Epithelial cell of prostate (primary cell): ENCODE measurements at regions not wholly inside any gene's neighbourhood (a gene's known extent, or its start where the extent isn't known, plus 50 kb on each side); places are given as distances from the start of the nearest gene placed in this dataset.

Experiments
- DNase-seq: peaks from one replicate; pipeline ENCODE4 v3.0.0-alpha.2; 2011; ENCODE audit warnings: low read depth, low spot score
- H3K27ac ChIP-seq: fragments of 450-650 bp; 2 replicates; pipeline ENCODE4 v1.5.1; 2017; ENCODE audit warnings: mild to moderate bottlenecking

DNA sequence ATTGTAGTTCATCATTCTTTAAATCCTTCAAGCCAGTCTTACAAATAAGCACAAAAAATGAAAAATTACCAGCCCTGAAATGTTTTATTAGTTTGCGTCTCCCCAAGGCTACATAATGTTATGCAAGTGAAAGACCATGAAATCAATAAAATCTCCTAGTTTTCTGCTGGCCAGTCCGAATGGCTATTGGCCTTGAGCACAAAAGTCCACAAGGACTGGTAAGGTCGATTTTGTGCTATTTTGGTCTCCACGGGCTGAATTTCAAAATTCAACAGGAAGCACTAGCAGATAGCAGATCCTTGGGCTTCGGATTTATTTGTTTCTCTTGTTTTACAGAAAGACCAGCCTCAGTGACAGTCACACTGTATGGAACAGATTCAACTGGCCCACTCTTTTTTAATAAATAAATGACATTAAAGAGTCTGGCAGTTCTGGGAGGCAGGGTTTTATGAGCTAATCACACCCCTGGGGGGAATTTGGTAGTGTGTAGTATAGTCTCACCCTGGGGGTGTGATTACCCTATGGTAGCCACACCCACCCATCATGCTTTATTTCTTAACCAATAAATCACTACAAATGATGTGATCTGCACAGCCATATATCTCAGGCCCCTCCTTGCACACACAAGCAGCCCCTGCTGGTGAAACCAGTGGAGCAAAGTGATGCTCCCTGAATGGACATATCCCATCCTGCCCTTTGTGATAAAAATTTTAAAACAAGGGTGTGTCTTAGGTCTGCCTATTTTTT, 51.1 kb upstream of the TMEM33 start:
- DNase-seq: no peak

DNA sequence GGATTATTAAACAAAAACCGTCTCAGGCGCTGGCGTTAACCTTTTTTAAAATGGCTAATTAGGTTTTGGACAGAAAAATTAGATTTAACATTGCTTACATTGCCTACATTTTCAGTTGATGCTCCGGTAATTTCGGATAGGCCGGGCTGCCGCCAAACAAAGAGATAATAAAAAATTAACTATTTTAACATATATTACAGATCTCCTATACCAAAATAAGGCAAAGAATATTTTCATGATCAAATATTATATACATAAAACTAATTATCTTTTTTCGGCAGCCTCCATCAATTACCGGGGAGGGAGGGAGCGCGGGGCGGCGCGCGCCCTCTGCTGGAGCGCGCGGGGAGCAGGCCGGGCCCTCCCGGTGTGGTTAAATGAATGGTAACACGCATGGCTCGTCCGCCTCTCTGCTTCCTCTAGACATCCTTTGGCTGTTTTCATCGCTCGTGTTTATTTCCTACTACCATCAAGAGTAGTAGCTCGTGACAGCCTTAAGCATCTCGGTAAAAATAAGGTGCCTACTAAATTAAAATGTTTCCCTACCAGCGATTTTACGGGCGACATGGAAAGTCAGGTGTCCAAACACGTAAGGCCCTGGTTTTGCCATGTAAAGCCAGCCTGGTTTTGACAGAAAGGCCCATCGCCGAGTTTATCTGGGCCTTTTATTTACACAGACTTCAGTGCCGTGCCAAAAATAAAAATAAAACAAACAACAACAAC, 52.4 kb upstream of the TMEM33 start:
- DNase-seq: no peak
- H3K27ac ChIP-seq: no peak overlapping the region

More for the DNA sequence above, 51.1 kb upstream of the TMEM33 start:
- no peak overlapping the region for H3K27ac ChIP-seq

DNA sequence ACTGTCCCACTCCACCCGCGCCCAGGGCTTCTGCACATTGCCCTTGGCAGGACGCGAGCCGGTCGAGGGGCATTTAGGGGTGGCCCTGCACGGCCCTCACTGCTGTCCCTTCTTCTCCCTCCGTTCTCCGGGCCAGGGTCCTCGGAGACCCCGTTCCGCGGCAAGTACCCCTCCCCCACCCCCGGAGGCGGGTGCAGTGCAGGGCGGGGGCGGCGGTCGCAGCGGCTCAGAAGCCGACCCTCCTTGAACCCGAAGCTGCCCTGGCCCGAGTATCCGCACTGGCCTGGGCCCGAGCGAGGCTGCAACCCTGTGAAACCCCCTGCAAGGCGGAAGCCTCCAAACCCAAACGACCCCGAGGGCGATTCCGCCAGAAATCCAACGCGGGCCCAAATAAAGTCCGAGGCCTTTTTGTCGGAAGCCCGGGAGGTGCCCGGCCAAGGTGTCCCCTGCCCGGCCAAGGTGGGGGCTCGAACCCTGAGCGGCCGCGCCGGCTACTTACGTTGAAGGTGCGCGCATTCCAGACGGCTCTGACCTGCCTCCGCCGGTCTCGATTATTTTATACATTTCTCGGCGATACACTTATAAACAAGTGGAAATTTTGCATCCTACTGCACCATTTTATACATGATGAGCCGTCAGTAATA, 53.1 kb upstream of the TMEM33 start:
- DNase-seq: no peak
- H3K27ac ChIP-seq: no peak overlapping the region

DNA sequence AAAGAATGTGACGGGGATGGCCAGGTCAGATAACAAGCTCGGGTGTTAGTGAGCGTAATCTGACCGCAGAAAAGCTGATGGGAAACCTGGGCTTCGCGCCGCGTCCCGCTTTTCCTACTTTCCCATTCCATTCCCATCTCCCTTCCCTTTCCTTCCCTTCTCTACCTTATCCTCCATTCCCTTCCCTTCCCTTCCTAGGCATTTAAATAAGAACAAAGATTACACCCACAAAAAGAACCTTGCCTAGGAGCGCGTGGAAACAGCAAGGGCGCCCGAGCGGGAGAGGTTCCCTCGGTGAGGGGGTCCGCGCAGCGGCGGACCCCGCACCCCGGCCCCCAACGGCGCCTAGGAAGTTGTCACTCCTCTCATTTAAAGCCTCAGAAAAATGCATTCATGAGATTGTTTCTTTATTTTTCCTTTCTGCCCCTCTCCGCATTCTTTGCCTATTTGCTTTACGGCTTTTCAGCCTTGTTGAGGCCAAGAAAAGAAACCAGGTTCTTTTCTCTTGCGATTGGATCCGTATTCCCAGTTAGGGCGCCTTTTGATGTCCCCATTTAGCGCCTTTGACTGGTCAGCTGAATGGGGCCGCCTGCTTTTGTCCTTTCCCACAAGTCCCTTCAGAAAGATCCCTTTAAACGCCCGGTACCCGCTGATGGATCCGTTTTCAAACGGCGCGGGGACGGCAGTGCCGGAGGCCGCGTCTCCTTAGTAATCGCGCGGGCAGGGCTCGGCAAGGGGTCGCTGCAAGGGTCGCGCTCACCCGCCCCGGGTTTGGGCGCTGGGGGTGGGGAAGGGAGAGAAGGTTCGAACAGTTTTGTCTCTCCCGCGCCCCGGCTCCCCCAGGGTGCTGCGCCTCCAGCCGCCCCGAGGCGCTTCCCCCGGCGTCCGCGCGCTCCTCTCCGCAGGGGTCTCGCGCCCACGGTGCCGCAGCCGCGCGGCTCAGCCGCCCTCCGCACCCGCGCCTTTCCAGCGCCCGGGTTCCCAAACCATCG, 54.1 kb upstream of the TMEM33 start:
- DNase-seq: no peak
- H3K27ac ChIP-seq: no peak overlapping the region

DNA sequence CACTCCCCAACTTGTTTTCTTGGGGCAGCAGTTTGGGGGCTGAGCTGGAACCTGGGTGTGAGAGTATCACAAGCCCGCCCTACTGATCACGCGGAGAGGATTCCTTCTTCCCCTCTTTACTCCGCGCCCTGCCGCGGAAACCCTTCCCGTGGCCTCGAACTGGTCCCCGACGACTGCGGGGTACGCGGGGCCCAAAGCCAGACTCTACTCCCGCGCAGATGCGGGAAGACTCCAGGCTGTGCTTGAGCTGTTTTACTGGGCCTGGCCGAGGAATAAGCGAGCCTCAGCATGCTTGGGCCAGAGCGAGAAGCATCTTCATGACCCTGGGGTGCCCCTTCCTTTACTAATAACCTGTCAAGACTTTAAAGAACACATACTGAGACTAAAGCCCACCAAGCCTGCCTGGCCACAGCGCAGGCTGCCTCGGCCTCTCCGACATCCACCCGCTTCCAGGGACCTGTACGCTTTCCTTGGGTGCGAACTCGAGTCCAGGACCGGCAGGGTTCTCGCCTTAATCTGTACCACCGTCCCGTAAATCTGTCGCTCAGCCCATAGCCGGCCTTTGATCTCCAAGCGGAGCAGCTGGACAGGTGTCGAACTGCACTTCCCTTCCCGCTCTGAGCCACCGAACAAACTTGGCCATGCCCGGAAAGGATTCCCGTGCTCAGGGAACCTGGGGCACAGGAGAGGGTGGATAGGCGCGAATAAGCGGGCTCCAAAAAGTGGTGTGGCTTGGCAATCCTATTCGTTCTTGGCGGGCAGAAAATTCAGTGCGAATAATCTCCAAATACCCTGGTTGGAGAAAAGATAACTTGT, 55.0 kb upstream of the TMEM33 start:
- no peak for DNase-seq
- no peak overlapping the region for H3K27ac ChIP-seq

DNA sequence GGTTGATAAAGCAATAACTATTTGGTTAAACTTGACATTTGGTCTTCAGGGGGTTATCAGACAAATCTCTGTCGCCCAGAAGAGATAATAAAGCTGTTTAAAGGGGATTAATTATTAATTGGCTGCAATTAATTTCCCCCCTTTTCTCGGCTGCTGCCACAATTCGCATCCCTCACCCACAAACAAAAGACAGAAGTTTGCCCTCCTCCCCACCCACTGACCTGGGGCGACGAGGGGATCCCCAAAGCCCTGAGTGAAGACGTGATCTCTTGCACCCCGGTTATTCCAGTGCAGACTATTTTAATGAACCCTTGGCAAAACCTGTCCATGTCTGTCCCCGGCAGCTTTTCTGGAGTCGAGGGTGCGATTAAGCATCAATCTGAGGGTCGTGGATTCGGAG, 55.7 kb upstream of the TMEM33 start:
- no peak for DNase-seq
- H3K27ac ChIP-seq: no peak overlapping the region

DNA sequence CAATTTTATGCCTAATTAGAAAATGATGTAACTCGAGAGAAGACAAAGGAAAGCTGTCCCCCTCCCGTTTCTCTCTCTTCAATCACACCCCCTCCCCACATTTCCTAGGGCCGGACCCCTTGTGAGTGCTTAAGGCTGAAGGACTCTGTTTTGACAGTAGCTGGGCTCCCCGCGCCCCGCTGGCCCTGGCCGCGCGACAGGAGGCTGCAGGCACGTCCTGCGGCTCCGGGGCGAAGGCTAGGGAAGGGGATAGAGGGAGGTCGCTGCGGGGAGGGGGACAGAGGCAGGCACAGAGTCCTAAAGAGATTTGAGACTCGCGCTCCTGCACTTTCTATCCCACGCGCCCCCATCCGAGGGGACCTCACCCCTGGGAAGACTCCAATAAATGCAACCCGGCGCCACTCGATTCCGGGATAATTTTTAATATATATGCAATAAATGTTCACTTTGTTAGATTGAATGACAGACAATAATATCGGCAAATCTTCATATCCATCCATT, 56.2 kb upstream of the TMEM33 start:
- DNase-seq: no peak
- no peak overlapping the region for H3K27ac ChIP-seq

DNA sequence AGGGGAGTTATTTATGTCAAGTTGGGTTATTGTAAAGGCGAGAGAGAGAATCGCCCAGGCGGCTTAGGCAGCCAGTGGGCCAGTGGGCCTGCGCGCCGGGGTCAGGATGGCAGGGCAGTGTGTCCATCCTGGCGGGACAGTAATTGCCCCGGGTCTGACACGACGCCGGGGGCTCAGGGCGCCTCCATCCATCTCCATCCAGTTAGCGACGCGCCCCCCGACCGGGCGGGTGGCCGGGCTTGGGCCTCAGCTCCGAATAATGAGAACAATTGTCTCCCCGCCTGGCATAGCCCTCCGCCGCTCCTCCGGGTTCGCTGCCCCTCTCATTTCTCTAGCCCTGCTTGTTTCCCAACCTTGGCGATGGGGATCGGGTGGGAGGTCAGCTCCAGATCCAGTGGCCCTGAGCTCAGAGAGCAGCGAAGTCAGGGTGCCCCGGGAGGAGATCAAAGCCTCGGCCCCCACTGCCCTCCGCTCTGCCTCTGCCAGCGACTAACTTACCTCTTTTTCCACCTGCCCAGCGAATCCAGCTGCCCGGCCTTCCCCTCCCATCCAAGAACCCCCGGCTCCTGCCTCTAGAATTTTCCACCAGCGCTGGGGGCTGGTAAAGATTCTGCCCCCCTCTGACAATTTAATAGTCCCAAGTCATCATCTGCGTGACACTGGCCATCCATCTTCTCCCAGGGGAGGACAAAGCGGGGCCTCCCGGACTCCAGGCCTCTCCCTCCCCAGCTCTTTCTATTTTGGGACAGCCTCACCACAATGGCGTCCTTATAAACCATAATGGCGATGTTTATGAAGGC, 56.9 kb upstream of the TMEM33 start:
- DNase-seq: no peak
- no peak overlapping the region for H3K27ac ChIP-seq

DNA sequence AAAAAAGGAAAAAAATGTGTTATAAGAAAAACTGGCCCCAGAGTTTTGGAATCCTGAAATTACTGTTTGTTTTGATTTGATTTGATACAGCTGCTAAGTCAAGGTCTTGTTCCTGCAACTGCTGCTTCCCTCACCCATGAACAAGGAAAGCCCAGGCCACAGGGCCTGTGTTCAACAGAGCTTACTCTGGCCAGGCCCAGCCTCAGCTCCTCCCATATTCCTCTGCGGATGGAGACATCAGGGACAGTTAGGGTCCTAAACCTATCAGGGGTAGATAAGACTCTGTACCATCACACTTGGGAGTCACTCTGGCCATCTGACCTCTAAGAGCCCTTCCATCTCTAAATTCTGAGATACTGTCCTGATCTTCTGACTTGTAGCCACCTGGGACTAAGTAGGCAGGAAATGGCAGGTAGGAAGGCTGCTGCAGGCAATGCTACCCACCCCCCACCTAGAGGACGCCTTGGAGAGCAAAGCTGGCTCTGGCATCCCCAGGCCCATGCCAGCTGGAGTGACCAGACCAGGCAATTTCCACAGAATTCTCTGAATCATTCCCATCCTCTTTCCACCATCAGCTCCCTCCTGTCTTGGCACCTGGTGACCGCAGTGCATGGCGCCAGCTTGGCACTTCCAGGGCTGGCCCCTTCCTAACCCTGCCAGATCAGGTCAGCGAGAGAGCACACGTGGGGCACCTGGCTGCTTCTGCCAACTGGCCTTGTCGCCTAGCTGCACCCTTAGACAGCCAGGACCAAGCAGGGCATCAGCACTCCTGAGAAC, 58.0 kb upstream of the TMEM33 start:
- H3K27ac ChIP-seq: no peak overlapping the region
- DNase-seq: no peak

DNA sequence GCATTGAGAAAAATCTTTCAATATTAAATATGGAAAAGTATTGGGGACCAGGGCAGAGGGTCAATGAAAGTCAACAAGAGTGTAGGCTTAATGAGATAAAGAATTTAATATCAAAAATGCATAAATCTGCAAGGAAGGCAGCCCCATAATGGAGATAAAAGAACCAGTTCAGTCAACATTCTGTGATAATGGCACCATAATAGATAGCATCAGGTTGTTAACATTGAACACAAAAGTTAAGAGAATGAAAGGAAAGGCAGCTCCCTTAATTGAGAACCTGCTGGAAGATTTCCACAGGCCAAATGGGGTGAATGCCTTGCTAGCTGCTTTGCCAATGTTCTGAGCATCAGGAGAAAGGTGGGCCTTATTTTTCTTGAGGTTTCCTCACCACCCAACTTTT, 60.4 kb upstream of the TMEM33 start:
- H3K27ac ChIP-seq: no peak overlapping the region
- no peak for DNase-seq

DNA sequence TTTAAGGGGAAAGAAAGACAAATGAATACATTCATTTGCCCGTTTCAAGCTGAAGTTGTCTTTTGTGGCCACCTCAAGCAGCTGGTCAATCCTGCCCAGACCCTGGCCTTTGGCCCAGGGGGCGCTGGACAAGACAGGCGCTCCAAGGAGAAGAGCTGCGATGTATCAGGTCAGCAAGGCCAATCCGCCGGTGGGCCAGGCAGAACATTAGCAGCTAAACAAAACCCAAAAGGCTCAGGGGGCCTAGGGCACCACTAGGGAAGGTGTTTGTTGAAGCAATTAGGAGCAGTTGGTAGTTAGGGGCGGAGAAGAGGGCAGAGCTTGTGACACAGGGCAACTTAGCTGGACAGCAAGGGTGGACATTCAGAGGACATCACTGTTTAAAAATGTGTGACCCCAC, 60.8 kb upstream of the TMEM33 start:
- no peak overlapping the region for H3K27ac ChIP-seq
- no peak for DNase-seq

DNA sequence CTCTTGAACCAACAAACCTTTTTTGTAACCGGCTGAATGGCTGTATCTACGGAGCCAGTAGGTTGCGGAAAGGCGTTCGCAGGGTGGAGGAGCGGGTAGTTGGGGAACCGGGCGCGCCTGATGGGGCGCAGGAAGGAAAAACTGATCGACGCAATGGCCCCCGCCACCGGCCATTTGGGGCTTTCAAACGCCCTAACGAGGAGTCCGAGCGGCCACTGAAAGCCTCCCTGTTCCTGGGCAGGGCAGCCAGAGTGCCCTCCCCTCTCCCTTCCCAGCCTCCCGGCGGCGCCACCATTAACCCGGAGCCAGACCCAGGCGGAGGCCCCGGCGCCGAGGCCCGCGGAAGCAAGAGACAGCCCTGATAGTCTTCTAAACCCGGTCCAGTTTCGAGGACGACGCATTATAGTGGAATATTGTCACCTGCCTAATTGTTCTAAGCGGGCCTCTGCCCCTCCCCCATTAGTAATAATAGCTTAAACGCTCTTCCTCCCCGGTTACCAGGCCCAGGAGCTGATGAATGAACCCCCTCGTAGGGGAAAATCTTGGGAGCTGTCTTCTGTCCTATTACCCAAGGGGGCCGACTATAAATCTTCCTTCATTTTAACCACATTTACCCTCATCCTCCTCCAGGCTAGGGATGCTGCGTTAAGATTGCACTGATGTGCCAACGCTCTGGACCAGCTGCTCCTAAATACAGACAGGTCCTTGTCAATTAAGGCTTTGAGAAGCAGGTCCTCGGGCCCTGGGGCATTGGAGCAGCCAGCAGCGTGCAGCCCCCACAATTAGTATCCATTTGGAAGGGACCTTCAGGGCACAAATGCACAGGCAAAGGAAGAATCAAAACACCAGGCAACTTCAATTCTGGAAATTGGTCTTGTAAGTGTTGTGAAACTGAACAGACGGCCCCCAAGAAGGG, 61.6 kb upstream of the TMEM33 start:
- no peak overlapping the region for H3K27ac ChIP-seq
- DNase-seq: no peak

DNA sequence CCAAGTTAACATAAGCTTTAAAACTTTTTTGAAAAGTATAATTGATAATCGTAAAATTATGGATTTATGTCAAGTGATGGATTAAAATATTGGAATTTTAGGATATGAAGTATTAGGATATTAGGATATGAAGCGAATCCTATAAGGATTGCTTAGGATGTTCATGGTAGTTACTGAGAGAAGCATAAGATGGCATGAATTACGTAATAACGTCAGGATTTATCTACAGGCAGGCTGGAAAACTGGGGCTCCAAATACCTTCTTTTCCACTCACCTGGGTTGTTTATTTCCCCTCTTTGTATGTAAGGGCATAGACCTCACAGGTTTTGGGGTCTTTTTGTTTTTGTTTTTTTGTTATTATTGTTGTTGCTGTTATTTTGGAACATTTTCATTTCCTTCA, 65.2 kb upstream of the TMEM33 start:
- H3K27ac ChIP-seq: no peak overlapping the region
- DNase-seq: no peak

DNA sequence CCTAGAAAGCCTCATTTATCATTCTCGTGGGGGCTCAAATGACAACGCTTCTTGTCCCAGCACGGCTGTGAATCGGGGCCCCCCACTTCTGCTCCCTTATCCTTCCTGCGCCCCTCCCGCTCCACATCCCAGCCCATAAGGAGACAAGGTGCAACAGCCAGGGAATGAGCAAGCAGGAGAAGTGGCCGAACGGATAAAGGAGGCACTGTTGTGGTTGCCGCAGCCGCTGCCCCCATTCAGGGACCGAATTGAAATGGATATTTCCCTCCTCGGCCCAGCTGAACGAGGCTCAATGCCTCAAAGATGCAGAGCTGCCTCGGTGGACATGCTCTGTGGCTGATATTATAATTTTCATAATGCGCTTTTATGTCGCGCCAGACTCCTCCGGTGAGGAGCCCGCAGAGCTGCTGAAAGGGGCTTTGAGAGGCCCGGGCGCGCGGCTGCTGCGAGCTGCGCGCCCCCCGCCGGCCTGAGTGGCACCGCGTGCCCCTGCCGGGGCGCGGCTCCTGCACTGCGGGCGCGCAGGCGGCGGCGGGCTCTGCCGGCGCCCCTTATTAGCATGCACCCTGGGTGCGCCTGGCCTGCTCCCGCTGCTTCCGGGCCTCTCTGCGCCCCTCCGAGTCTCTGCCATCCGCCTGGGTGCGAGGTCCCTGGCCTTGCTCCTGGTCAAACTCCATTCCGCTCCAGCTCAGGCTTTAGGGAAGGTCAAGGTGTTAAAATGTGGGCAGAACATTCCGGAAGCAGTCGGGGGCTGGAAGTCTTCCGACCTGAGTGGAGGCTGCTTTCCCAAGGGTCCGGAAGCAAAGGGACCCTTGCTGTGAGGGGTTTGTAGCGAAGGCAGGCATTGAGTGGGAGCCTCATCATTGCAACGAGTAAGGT, 68.2 kb upstream of the TMEM33 start:
- no peak for DNase-seq
- no peak overlapping the region for H3K27ac ChIP-seq

DNA sequence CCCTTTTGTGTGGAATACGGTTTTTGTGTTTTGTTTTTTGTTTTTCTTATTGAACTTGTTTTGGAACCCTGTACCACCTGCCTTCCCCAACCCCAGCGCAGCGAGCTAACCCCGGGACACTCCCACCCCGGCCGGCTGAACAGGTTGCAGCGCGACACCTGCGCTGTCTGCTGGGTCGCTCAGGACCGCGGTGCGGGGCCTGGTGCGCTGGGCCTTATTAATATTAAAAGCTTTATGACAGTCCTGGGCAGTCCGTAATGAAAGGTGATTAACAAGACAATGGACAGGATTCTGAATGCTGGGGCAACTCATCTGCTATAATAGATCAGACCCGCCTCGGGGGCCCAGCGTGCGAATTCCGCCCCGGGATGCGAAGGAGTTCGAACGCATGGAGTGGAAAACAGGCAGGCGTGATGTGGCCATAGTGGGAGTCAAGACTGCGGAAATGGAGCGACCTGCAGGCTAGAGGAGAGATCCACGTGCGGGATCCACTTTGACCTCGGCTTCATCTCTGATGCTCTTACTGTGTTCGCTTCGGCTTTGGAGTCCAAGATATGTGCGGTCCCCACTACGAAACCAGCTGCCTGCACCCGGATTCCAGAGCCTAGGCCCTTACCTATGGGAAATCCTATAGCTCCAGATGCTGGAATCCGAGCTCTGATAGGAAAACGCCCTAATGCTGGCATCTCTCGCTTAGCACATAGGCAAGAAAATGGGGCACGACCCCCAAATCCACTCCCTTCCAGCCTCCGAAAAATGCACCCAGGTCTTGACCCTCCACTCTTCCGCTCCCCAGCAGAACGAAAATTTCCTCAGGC, 69.0 kb upstream of the TMEM33 start:
- no peak overlapping the region for H3K27ac ChIP-seq
- no peak for DNase-seq
